Gastrocnemius medialis (tissue), 4 donors: ENCODE measurements at regions not wholly inside any gene's neighbourhood (a gene's known extent, or its start where the extent isn't known, plus 50 kb on each side); places are given as distances from the start of the nearest gene placed in this dataset.

Experiments
- POLR2A ChIP-seq, 2 donors: fragments of 450-650 bp; IDR thresholded peaks; one replicate each; pipeline ENCODE4 v1.6.1; 2017; ENCODE audit warnings: antibody characterized with exemption in 2 of 2, mild to moderate bottlenecking in 2 of 2, moderate library complexity in 2 of 2
- TF ChIP-seq, protein P1 (sequence below), 5 experiments: fragments of 450-650 bp in 3 of 5; fragments of 200-600 bp in 2 of 5; sonication (generic) in 2 of 5; IDR thresholded peaks in 4 of 5; conservative IDR thresholded peaks in 1 of 5; 1 replicate in 4 of 5; 2 replicates in 1 of 5; pipeline ENCODE4 v1.5.1; 2016 to 2019; ENCODE audit warnings: antibody characterized with exemption in 5 of 5, mild to moderate bottlenecking in 3 of 5, moderate library complexity in 3 of 5

DNA sequence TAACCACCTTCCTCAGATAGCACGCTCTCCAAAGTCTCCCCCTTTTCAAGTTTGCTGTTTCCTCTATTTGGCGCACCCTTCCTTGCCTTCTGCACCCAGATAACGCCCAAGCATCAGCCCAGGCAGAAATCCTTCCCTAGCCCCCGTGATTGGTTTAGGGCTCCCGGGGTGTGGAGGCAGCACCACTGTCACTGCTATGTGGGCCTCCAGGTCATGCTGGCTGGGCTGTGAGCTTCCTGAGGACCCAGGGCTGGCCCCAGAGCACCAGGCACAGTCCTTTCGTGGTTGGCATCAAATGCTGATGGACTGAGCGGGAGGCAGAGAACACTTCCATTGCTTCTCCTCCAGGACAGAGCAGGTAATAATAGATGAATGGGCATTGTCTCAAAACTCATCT lies 311.4 kb downstream of the BCL11B start:
- TF ChIP-seq, protein P1, sequence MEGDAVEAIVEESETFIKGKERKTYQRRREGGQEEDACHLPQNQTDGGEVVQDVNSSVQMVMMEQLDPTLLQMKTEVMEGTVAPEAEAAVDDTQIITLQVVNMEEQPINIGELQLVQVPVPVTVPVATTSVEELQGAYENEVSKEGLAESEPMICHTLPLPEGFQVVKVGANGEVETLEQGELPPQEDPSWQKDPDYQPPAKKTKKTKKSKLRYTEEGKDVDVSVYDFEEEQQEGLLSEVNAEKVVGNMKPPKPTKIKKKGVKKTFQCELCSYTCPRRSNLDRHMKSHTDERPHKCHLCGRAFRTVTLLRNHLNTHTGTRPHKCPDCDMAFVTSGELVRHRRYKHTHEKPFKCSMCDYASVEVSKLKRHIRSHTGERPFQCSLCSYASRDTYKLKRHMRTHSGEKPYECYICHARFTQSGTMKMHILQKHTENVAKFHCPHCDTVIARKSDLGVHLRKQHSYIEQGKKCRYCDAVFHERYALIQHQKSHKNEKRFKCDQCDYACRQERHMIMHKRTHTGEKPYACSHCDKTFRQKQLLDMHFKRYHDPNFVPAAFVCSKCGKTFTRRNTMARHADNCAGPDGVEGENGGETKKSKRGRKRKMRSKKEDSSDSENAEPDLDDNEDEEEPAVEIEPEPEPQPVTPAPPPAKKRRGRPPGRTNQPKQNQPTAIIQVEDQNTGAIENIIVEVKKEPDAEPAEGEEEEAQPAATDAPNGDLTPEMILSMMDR (IDR thresholded peaks at IDR 0.05 in 4 of 5, conservative IDR thresholded peaks at IDR 0.05 in 1 of 5), result no peak
- no peak for TF ChIP-seq POLR2A (IDR thresholded peaks at IDR 0.05)
